T1000 (cell line): ENCODE measurements at regions not wholly inside any gene's neighbourhood (a gene's known extent, or its start where the extent isn't known, plus 50 kb on each side); places are given as distances from the start of the nearest gene placed in this dataset.
"Not testable (repeated sequence)": the region's sequence is repeated elsewhere in the genome, so short reads cannot be mapped to it uniquely, and the experiment has no call there.

Source experiments
- DNase-seq: peaks from one replicate; lab custom pipeline; 2025; ENCODE audit warnings: mixed read lengths; lab: John Stamatoyannopoulos, UW

DNA sequence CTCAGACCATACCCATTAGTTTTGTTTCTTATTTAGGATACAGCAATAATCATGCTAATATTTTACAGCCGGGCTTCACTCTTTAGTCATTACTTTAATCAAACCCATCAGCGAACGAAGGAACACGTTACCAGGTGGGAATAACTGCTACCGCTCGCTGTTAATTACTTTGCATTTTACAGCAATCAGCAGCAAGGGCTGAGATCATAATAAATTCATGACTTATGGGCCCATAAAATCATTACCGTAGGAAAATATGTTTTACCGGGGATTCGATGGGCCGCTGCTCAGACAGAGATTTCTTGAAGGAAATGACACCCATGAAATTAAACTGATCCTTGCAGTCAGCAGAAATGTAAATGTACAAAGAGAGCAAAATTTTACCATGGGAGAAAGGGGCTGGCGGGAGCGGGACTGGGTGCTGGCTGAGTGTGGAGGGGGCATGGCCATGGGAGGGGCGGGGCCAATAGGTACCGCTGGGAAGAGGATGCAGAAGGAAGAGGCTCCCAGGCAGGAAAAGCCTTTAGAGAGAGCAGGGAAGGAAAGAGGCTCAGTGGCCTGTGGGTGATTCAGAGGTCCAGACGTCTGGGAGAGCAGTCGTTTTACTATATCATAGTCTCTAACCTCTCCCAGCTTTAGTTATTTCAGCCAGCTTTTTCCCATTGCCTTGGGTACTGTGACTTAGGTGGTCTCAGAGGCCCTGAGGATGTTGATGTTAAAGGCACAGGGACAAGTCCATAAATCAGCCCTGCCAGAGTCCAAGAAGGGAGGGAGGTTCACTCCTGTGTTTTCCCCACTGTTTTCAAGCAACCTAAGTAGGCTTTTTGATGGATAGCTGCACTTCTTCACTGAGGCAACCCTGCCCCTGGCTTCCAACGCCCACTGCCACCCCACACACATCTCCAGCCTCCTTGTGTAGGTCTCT lies 258.9 kb downstream of the SEC16B start:
- no peak for DNase-seq

DNA sequence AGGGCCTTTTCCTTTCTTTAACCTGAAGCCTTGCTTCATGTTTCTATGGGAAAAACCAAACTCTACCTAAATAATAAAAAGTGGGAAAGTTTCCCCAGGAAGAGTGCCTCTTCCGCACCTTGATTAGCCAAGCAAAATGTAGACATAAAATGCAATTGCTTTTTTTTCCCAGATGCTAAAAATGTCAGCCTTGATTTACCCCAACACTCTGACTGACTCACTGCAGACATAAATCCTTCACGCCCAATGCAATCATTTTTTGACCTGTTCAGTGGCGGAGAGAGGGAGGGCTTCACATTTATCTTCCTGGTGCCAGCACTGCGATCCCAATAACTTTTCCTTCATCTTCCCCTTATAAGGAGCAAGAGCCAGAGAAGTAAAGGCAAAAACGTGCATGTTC lies 261.5 kb downstream of the SEC16B start:
- no peak for DNase-seq

DNA sequence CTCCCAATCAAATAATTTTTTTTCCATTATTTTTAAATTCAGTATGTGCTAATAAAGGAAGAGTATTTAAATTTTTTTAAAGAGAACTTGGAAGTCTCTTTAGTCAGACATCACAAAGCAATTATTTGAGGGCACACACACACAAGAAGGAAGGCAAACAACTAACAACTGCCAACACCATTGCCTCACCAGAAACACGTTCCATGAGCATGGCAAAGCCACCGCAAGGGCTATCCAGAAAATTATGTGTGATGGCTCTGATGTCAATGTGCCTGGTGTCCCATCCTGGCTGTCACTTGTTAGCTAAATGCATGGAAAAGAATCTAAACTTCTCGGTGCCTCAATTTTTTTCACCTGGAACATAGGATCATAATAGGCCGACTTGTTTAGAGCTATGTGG lies 262.9 kb downstream of the SEC16B start:
- DNase-seq, result no peak

DNA sequence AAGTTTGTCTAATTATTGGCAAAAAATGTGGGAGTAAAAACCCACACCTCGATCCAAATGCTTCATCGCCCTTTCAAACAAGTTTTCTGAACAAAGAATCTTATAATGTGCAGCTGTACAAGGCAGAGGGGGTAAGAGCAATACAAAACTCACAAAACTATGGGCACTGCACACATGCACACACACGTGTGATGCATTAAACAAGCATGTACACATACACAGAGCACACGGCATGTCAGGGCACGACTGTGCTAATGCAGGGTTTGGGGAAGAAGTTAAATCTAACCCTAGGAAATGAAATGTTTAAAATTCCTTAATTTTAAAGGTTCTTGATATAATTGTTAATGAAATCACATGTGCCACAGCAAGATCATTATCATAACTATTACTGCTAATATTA lies 264.0 kb downstream of the SEC16B start:
- DNase-seq, result no peak

DNA sequence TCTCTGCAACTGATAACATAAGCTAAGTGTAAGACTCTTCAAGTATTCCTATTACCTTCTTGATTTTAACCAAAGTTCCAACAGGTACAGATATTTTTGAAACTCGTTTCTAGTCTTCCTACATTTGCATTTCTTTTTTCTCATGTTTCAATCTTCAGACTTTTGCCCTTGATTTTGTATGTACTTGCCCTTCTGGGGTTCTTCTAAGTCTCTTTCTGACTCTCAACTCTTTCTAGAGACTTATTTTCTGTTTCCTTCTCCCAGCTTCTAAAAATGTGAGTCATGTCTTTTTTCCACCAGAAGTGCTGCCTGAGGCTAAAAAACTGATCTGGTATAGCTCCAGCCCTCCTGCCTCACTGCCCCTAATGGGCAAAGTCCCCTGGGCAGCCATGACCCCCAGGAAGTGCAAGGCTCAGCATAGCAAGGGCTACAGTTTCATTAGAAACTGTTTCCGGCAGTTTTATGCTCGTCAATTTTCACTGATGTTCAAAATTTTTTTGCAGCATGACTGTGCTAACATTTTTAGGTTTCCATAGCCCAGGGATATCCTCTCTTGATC lies 265.9 kb downstream of the SEC16B start:
- no peak for DNase-seq

DNA sequence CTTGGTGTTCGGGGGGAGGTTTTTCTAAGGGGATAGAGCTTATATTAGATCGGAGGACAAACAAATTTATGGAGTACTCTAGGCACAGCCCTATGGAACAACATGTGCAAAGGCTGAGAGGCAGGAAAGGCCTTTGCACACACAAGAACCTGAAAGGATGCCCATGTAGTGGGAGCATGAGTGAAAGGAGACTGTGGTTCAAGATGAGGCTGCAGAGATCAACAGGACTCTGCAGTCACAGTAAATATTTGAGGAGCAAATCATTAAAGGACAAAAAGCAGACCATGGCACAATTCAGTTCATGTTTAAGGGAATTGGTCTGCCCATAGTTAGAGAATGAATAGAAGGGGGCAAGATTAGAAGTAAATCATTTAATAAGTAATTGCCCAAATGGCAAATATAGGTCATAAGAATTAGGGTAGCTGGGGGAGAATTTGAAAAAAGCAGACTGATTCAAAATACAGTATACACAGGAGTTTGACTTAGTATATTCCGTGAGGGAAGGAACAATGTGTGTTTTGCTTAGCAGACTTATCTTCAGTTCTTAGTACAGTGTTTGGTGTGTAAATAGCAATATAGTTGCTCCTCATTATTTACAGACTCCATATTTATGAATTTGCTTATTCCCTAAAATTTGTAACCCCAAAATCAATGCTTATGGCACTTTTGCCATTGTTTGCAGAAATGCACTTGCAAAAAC lies 268.1 kb downstream of the SEC16B start:
- no peak for DNase-seq

DNA sequence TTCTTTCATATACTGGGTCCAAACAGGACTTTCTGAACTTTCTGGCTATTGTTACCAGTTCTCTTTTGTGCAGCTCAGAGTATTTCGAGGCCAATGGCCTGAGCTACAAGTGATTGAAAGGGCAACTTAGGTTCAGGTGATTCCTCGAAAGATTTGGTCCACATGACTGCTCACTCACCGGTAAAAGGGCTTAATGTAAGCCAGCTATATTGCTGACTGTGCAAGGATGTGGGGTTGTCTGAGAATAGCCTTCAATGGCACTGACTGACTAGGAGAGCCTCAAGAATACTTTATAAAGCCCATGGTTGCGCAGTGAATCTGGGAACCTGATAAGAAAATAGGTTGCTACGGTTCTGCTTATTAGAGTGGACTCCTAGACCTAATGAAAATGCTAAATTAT lies 269.0 kb downstream of the SEC16B start:
- no peak for DNase-seq

DNA sequence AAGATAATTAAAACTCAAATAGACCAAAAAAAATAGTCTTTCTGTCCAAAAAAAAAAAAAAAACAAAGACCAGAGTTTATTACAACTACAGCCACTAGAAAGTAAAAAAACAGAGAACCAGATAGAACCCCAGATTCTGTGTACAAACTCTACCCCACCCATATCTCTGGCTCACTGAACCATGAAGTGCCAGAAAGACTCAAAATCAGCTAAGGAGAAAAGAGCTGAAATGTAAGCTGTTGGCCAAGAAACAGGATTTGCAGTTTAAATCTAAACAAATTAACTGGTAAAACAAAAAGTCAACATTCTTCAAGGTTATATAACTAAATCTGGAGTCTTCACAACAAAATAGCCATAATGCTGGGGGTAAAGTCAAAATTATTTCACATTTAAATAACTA lies 278.9 kb downstream of the SEC16B start:
- no peak for DNase-seq

DNA sequence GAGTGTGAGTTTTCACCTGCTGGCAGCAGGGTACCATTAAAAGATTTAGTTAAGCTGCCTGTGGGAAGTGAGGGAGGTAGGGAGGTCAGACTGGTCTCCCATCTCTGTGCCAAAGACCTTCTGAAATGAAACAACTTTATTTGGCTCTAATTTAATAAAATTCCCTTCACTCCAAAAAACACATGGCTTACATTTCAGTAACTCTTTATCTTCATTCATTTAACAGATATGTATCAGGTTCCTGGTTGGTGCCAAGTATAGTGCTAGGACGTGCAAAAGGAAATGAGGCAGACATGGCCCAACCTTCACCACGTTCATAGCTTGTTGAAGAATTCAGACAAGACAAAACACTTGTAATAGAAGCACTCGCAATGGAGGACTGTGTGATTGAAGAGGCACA lies 282.3 kb downstream of the SEC16B start:
- DNase-seq, result no peak

DNA sequence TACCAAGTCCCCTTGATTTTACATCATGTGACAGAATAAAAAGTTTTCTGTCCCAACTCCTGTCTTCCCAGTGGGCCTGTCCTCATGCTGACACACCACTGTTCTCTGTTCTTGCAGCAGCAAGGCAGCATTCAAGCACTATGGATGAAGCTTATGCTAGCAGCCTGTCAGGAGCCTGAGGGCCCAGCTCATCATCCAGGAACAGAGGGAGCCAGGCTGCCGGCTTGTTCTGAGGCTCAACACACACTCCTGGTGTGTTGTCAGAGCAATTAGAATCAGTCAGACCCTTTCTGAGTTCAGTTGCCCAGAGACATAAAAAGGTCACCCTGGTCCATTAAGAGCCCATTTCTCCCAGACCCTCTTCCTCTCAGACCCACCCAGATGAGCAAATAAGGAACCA lies 282.9 kb downstream of the SEC16B start:
- DNase-seq, result no peak

DNA sequence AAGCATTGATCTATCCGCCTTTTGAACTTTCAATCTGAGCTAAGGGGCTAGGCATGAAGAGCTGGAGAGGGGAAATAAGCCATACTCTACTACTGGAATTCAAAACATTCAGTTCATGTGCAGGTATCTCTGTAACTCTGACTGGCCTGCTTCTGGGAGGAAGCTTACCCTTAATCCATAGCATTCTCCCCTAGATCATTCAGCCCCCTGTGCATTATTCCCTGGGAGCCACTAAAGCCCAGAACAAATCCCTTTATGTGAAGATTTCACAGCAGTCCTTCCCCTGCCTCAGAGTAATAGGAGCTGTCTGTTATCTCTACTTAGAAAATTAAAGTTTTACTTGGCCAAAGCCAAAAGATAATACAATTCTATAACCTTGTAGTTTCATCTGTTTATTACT lies 300.7 kb downstream of the SEC16B start:
- DNase-seq, result no peak

DNA sequence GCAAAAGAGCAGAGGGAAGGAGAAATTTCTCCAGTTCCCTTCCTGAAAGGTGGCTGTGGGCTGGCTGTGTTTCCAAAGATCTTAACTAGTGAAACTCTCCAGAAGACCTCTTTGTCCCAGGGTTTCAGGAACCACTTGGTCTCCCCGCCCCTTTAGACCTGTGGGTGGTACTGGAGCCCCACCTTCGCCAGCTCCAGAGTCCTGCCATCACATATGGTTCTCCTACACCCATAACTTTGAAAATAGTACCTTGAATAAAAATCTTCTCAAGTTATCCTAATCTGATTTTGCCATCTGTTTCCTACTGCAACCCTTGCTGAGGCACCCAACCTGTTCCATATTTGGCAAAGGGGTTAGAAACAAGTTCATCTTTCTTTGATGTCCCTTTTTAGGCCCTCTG lies 303.9 kb downstream of the SEC16B start:
- no peak for DNase-seq

DNA sequence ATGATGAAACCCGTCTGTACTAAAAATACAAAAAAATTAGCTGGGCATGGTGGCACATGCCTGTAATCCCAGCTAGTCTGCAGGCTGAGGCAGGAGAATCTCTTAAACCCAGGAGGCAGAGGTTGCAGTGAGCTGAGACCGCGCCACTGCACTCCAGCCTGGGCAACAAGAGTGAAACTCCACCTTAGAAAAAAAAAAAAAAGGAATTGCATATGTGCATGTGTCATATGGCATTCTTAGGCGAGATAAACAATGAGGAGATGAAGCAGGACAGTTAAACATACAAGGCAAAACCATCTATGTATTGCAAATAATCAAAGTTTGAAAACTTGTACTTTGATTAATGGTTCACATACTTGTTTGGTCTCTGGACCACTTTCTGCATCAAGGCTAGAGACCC lies 305.1 kb downstream of the SEC16B start:
- DNase-seq, result not testable (repeated sequence)

DNA sequence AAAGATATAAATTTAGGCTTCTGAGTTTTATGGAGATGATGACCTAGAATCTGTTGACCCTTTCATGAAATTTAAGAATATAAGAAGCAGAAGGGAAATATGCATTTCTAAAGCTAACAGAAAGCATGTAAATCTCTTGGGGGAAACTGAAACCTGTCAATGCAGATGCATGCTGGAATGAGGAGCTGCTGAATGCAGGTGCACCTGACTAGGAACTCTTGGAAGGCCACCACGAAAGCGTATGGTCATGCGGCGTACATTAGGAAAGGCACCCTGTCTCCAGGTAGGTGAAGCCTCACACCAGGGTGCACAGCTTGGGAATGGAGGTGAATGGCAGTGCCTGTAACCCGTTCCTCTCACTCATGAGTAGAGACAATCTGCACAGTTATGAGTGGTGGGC lies 309.7 kb downstream of the SEC16B start:
- DNase-seq, result no peak

DNA sequence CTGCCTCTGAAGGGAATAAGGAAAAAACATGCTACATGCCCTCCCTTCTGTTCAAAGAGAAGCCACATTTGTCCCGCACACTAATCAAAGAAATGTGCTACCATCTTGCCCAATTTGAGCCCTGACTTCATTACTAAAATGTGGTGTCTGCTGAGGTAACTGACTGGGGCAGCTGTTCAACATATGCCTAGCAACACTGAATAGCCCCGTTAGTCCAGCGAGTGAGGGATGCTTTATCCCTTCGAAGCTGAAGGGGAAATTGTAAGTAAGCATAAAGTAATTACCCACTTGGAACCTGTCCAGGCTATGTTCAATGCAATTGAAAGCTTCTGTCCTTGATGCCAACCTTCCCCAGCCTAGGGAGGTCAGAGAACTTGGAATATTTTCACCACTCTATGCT lies 310.6 kb downstream of the SEC16B start:
- DNase-seq, result no peak

DNA sequence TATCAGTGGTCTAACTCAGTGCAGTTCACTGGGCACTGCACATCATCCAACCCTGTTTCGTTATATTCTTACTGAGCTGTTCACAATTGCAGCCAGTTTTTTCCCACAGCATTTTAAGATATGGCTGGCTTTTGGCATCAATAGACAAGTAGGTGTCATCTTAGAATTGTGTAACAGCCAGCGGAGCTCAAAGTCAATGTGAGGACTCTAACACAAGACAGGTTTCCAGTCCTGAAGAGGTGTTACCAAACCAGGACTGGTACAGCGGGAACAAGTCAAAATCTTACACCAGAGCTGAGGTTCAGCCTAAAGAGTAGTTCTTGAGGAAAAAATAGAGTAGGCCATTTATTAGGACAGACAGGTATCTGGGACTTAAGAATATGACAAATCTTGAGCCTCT lies 313.3 kb downstream of the SEC16B start:
- DNase-seq, result no peak

DNA sequence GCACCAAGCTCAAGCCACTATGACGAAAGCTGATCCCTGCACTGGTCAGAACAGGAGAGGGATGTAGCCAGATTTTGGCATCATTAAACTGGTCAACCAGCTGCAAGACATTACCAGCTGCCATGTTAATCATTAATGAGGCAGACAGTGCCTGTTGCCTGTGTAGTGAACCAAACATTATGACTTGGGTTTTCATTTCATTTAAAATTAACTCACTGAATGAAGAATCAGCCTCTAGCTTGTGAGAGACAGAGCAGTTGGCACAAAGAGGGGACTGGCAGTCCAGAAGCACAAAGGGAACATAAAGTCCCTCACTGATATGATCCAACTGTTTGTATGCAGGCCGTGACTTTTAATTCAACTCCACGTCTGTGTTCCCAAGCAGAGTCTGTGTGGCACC lies 318.9 kb downstream of the SEC16B start:
- no peak for DNase-seq

DNA sequence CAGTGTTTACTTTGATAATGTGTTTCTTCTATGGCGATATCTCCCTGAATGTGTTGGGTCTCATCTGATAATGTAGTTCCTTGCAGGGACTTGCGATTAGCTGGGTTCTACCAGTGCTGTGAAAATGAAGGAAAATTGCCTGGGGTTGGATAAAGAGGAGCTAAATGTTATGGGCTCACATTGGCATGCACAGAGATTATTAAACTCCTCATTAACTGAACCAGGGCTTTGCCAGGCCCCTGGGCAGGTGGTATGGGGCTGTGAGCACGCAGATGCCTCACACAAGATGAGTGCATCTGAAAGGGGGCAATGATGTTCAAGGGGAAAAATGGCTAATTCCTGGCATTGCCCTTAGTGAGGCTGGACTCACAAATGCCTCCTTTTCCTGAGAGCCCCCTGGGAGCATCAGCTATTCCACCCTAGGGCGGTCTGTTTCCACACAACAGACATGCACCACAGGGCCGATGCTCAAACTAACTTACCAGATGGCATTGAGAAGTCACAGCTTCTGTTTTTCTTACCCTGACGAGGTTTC lies 321.1 kb downstream of the SEC16B start:
- DNase-seq, result no peak

DNA sequence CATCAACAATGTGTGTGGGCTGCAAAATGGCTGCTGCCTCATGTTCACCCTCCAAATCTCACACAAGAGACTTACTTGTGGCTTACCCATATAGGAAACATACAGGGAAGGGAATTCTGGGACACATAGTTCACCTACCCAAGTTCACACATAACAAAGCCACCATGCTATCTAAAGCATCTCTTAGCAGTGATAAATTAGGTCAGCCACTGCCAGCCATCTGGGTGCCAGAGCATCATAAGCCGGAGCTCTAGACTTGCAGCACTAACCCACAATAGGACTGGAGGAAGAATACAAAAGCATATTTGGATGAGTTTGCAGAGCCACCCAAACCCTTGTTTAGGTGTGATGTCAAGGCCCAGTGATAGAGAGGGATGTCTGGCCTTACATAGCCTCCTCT lies 321.7 kb downstream of the SEC16B start:
- DNase-seq, result no peak

DNA sequence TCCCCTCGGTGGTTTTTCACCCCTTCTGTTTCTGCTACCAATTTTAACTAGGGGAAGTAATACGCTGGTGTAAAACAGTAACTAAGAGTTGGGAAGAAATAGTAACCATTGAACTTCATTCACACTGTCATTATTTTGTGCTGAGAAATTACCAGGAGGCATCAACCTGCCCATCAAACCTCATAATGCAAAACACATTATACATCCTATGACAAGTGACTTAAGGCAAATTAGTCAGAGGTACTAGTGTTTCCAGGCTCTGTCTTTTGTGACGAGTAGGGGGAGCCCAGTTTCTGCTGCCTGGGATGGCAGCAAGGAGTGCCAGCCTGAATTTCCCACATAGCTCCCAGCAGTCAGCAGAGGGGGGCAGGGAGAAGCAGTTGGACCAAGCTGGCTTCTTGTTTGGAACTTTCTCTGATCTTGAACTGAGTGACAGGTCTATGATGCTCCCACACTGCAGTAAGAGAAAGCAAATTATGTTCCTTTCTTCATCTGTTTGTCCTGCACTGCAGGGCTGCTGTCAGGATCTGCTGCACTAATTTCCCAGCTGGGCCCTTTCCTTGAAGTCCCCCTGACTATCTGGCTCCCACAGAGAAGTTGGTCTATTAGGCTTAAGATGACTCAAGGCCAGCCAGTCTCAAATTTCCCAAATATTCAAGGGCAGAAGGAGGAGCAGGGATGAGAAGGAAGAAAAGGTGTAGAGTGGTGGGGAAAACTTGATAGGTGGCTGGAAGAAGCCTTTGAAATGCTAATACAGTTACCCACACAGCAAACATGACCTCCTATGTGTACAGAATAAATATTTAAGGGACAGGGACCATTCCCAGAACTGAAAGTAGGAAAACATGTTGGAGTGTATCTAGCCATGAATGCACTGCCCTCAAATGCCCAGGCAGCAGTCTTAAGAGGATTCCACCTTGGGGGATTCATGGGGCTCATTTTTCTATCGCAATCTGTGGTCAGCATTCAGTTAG lies 322.8 kb downstream of the SEC16B start:
- DNase-seq, result no peak

DNA sequence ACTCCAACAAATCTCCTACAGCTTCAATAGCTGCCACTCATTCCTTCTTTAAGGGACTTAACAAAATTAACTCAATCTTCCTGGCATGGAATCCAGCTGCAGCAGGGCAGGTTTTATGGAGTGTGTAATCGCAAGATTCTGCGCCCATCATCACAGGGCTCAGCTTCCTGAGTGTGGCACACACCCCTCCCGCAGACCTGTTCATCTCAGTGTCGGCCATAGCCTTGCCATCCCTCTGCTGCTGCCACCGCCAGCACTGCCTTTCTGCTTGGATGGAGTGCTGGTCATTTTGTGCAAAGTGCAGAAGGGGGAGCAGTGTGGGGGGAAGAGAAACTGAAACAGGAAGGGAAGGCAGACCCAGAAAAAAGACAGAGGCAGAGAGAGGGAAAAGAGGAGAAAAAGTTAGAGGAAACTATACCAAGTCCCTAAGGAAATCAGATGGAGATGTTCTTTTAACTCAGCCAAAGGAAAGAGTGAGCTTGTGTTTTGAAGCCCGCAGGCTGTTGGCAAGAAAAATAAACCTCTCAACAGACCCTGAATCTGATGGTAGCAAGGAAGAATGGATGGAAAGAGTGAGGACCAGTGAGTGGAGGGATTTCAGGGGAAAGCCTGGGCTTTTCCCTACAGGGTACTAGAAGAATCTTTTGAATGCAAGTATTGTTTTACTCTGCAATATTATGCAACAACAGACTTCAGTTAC lies 324.2 kb downstream of the SEC16B start:
- no peak for DNase-seq
